ENCODE measurements at regions not wholly inside any gene's neighbourhood (a gene's known extent, or its start where the extent isn't known, plus 50 kb on each side); places are given as distances from the start of the nearest gene placed in this dataset.

DNA sequence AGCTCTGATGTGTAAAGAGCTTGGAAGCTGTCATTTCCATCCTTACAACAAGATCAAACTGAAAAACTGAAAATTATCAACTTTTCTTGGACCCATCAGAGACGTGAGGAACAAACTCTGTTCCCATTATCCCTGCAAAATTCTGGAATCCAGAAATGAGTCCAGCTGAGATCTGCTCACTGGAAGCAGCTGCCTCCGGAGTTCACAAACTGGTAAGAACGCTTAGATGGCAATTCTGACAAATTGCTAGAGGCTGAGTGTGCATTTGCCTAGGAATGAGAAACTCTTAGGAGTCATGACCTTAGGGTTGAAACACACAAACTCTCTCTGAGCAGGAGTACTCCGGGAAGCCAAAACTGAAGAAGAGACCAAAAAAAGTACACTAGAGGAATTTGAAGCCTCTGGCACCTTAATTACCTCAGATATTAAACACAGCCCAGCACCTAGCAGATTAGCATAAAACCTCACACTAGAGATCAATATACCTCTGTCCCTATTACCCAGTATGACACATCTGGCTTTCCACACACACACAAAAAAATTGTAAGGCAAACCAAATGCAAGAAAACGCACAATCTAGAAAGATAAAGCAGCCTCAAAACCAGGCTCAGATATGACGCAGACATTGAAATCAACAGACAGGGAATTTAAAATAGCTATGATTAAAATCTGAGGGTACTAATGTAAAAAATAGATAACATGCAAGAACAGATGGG, 233.5 kb upstream of the SGK1 start:
- TF ChIP-seq, protein P1, sequence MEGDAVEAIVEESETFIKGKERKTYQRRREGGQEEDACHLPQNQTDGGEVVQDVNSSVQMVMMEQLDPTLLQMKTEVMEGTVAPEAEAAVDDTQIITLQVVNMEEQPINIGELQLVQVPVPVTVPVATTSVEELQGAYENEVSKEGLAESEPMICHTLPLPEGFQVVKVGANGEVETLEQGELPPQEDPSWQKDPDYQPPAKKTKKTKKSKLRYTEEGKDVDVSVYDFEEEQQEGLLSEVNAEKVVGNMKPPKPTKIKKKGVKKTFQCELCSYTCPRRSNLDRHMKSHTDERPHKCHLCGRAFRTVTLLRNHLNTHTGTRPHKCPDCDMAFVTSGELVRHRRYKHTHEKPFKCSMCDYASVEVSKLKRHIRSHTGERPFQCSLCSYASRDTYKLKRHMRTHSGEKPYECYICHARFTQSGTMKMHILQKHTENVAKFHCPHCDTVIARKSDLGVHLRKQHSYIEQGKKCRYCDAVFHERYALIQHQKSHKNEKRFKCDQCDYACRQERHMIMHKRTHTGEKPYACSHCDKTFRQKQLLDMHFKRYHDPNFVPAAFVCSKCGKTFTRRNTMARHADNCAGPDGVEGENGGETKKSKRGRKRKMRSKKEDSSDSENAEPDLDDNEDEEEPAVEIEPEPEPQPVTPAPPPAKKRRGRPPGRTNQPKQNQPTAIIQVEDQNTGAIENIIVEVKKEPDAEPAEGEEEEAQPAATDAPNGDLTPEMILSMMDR (conservative IDR thresholded peaks at IDR 0.05) = no peak
- no peak for TF ChIP-seq ZFX (IDR thresholded peaks at IDR 0.05)
